ENCODE measurements at regions not wholly inside any gene's neighbourhood (a gene's known extent, or its start where the extent isn't known, plus 50 kb on each side); places are given as distances from the start of the nearest gene placed in this dataset.

DNA sequence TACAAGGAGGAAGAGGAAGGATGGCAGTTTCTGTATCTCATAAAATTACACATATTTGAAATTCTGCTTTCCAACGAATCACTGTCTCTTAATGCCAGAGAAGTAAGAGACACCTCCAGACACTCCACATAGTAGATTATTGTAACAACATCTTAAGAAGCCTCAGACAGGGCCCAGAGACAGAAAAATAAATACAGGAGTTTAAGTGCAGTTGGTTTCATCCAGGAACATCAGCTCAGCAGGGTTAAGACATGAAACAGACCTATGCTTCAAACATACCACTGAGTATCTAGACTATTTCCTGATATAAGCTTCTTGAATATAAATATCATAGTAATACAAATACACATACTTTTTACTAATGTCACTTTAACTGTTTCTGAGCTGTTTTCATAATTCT is 290.3 kb downstream of the ADAMTS20 start:
- no peaks in the 10 kb centered on the region for H3K9me3 ChIP-seq (ENCODE audit: severe bottlenecking)
- H3K4me3 ChIP-seq (ENCODE audit: severe bottlenecking): no peak overlapping the region
- no peaks in the 10 kb centered on the region for H3K36me3 ChIP-seq (ENCODE audit: low read depth)
- no peaks in the 10 kb centered on the region for H3K27me3 ChIP-seq (ENCODE audit: insufficient read depth, poor library complexity, severe bottlenecking)
- TF ChIP-seq, protein P1, sequence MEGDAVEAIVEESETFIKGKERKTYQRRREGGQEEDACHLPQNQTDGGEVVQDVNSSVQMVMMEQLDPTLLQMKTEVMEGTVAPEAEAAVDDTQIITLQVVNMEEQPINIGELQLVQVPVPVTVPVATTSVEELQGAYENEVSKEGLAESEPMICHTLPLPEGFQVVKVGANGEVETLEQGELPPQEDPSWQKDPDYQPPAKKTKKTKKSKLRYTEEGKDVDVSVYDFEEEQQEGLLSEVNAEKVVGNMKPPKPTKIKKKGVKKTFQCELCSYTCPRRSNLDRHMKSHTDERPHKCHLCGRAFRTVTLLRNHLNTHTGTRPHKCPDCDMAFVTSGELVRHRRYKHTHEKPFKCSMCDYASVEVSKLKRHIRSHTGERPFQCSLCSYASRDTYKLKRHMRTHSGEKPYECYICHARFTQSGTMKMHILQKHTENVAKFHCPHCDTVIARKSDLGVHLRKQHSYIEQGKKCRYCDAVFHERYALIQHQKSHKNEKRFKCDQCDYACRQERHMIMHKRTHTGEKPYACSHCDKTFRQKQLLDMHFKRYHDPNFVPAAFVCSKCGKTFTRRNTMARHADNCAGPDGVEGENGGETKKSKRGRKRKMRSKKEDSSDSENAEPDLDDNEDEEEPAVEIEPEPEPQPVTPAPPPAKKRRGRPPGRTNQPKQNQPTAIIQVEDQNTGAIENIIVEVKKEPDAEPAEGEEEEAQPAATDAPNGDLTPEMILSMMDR (IDR thresholded peaks at IDR 0.05; ENCODE audit: poor library complexity, severe bottlenecking): no peak
- no peak overlapping the region for H3K27ac ChIP-seq (ENCODE audit: poor library complexity, severe bottlenecking)
- H3K4me1 ChIP-seq (ENCODE audit: insufficient read depth, poor library complexity, severe bottlenecking): no peaks in the 10 kb centered on the region
- no peak for ATAC-seq (ENCODE audit: low read depth)
- DNase-seq (ENCODE audit: low spot score): no peak

DNA sequence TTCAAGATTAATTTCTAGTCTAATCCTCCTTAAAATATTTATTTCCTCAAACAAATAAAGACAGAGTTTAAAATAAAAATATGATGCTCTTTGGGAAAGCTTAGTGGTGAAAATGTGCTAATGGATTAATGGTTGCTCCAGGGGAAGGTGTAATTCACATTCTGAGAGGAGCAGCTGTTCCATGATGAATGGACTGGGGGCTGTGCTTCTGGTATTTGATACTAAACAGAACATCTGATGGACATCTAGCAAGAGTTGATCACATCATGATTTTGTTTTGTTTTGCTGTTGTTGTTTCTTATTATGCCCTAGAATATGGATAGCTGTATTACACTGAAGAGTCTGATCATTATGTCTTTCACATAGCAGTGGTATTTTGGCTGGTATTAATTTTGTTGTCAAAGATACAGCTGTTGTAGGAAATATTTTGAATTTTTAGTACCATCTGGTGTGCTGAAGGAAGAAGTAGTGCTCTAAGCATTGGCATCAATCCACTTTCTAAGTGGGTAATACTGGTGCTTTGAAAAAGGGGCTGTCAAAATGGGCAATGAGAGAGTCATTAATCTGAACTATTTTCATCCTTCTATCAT is 296.4 kb downstream of the ADAMTS20 start:
- no peak for DNase-seq (ENCODE audit: low spot score)
- no peaks in the 10 kb centered on the region for H3K4me1 ChIP-seq (ENCODE audit: insufficient read depth, poor library complexity, severe bottlenecking)

DNA sequence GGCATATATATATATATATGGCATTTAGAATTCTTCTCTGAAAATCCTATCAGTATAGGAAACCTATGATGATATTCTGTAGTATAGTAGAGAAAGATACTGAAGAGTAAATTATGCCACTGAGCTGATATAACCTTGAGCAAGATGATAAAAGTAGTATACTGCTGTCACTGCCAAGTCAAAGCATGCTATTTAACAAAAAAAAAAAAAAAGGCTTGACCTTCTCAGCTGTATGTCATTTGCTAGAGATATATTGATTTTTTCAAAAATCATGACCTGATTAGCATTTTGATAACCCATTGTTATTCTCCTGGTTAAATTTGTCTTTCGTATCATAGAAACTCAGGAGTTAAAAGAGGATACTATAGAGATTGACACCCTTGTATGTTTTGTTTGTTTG is 299.4 kb downstream of the ADAMTS20 start:
- no peaks in the 10 kb centered on the region for H3K27me3 ChIP-seq (ENCODE audit: insufficient read depth, poor library complexity, severe bottlenecking)
- no peaks in the 10 kb centered on the region for H3K36me3 ChIP-seq (ENCODE audit: low read depth)
- H3K9me3 ChIP-seq (ENCODE audit: severe bottlenecking): no peaks in the 10 kb centered on the region
- H3K4me3 ChIP-seq (ENCODE audit: severe bottlenecking): no peak overlapping the region
- no peak for DNase-seq (ENCODE audit: low spot score)
- TF ChIP-seq, protein P1 (IDR thresholded peaks at IDR 0.05; ENCODE audit: poor library complexity, severe bottlenecking): no peak
- no peak overlapping the region for H3K27ac ChIP-seq (ENCODE audit: poor library complexity, severe bottlenecking)
- no peak for ATAC-seq (ENCODE audit: low read depth)
- H3K4me1 ChIP-seq (ENCODE audit: insufficient read depth, poor library complexity, severe bottlenecking): no peaks in the 10 kb centered on the region

More for the DNA sequence above, 296.4 kb downstream of the ADAMTS20 start:
- Histone ChIP-seq H3K27me3 (ENCODE audit: insufficient read depth, poor library complexity, severe bottlenecking) (no peaks in the 10 kb centered on the region), H3K4me3 (ENCODE audit: severe bottlenecking) (no peak overlapping the region), H3K36me3 (ENCODE audit: low read depth) (no peaks in the 10 kb centered on the region), H3K27ac (ENCODE audit: poor library complexity, severe bottlenecking) (no peak overlapping the region), H3K9me3 (ENCODE audit: severe bottlenecking) (no peaks in the 10 kb centered on the region)
- ATAC-seq (ENCODE audit: low read depth): no peak
- TF ChIP-seq, protein P1 (IDR thresholded peaks at IDR 0.05; ENCODE audit: poor library complexity, severe bottlenecking): no peak

DNA sequence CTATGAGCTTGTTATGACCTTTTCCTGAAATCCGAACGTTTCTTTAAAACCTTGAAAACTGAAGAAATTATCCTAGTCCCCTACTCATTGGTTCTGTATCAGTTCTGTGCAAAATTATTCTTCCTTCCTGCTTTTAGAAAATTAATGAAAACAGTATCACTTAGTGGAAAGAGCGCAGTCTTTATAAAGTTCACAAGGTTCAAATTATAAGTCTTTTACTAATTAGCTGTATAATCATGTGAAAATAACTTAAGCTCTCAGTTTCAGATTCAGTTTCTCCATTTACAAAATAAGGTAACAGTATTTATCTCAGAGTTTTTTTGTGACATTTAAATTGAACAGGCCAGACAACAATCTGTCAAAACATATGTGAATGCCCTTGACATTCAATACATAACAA is 306.1 kb downstream of the ADAMTS20 start:
- TF ChIP-seq, protein P1 (IDR thresholded peaks at IDR 0.05; ENCODE audit: poor library complexity, severe bottlenecking): no peak
- ATAC-seq (ENCODE audit: low read depth): no peak
- H3K9me3 ChIP-seq (ENCODE audit: severe bottlenecking): no peaks in the 10 kb centered on the region
- no peak for DNase-seq (ENCODE audit: low spot score)
- no peaks in the 10 kb centered on the region for H3K4me1 ChIP-seq (ENCODE audit: insufficient read depth, poor library complexity, severe bottlenecking)
- H3K4me3 ChIP-seq (ENCODE audit: severe bottlenecking): no peak overlapping the region
- H3K27me3 ChIP-seq (ENCODE audit: insufficient read depth, poor library complexity, severe bottlenecking): no peaks in the 10 kb centered on the region
- no peaks in the 10 kb centered on the region for H3K36me3 ChIP-seq (ENCODE audit: low read depth)
- H3K27ac ChIP-seq (ENCODE audit: poor library complexity, severe bottlenecking): no peak overlapping the region

DNA sequence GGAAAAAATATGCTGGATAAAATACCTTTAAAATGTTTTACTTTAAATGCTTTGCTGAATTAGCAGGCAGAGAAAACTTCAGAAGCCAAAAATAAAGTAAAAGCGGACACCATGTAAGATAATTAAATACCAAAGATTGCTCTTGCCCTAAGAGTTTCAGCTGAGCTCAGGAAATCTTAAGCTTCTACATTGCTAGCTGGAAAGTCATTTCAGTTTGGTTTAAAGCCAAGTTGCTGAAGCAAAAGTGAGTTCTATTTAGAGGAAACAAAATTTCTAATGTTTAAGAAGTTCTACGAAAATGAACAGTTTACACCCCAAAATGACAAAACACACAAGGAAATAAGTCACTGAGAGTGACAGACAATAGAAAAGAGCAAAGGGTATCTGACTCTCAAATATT is 310.0 kb downstream of the ADAMTS20 start:
- no peaks in the 10 kb centered on the region for H3K9me3 ChIP-seq (ENCODE audit: severe bottlenecking)
- ATAC-seq (ENCODE audit: low read depth): no peak
- TF ChIP-seq, protein P1 (IDR thresholded peaks at IDR 0.05; ENCODE audit: poor library complexity, severe bottlenecking): no peak
- H3K4me1 ChIP-seq (ENCODE audit: insufficient read depth, poor library complexity, severe bottlenecking): no peaks in the 10 kb centered on the region
- DNase-seq (ENCODE audit: low spot score): no peak
- H3K27ac ChIP-seq (ENCODE audit: poor library complexity, severe bottlenecking): no peak overlapping the region
- H3K36me3 ChIP-seq (ENCODE audit: low read depth): no peaks in the 10 kb centered on the region
- no peak overlapping the region for H3K4me3 ChIP-seq (ENCODE audit: severe bottlenecking)
- no peaks in the 10 kb centered on the region for H3K27me3 ChIP-seq (ENCODE audit: insufficient read depth, poor library complexity, severe bottlenecking)
